Subcutaneous abdominal adipose tissue (tissue), 5 donors: ENCODE measurements at regions not wholly inside any gene's neighbourhood (a gene's known extent, or its start where the extent isn't known, plus 50 kb on each side); places are given as distances from the start of the nearest gene placed in this dataset.

Experiments used
- H3K27ac ChIP-seq: one replicate; pipeline ENCODE4 v1.7.0; 2013; ENCODE audit warnings: low read depth, mild to moderate bottlenecking, inconsistent platforms, low read length, moderate library complexity
- H3K27me3 ChIP-seq, 5 donors: one replicate each; pipeline ENCODE4 v1.7.0; 2013; ENCODE audit warnings: low read length in 5 of 5, inconsistent platforms in 1 of 5; ENCODE audit not compliant: control insufficient read depth in 5 of 5, insufficient read depth in 4 of 5
- H3K36me3 ChIP-seq, 5 donors: one replicate each; pipeline ENCODE4 v1.7.0; 2013; ENCODE audit warnings: low read length in 5 of 5; ENCODE audit not compliant: control insufficient read depth in 5 of 5, insufficient read depth in 5 of 5
- H3K4me1 ChIP-seq, 5 donors: one replicate each; pipeline ENCODE4 v1.7.0; 2013; ENCODE audit warnings: low read length in 5 of 5, mild to moderate bottlenecking in 3 of 5, moderate library complexity in 1 of 5; ENCODE audit not compliant: control insufficient read depth in 5 of 5, insufficient read depth in 5 of 5
- H3K4me3 ChIP-seq, 5 donors: one replicate each; pipeline ENCODE4 v1.7.0; 2013; ENCODE audit warnings: low read length in 5 of 5, low read depth in 1 of 5
- H3K9ac ChIP-seq, 5 donors: one replicate each; pipeline ENCODE4 v1.7.0; 2013; ENCODE audit warnings: low read length in 5 of 5, mild to moderate bottlenecking in 4 of 5, moderate library complexity in 3 of 5
- H3K9me3 ChIP-seq, 5 donors: one replicate each; pipeline ENCODE4 v1.7.0; 2013; ENCODE audit warnings: low read length in 5 of 5; ENCODE audit not compliant: control insufficient read depth in 5 of 5
- donor health status: healthy.
- donor health status: healthy.
- donor health status: healthy.
- donor health status: healthy.
- donor health status: healthy.

GRCh38 chr2:41399437-41400087, 648.3 kb upstream of the PKDCC start:
- Histone ChIP-seq H3K4me1 (no peaks in the 10 kb centered on the region), H3K9ac (no peak overlapping the region), H3K27ac (no peak overlapping the region), H3K27me3 (no peaks in the 10 kb centered on the region), H3K9me3 (no peaks in the 10 kb centered on the region), H3K4me3 (no peak overlapping the region), H3K36me3 (no peaks in the 10 kb centered on the region)

GRCh38 chr2:41400088-41400665, 647.6 kb upstream of the PKDCC start:
- Histone ChIP-seq H3K9ac (no peak overlapping the region), H3K4me3 (no peak overlapping the region), H3K9me3 (no peaks in the 10 kb centered on the region), H3K4me1 (no peaks in the 10 kb centered on the region), H3K27me3 (no peaks in the 10 kb centered on the region), H3K36me3 (no peaks in the 10 kb centered on the region), H3K27ac (no peak overlapping the region)

GRCh38 chr2:41405441-41405840, 642.4 kb upstream of the PKDCC start:
- no peaks in the 10 kb centered on the region for H3K4me1 ChIP-seq
- no peaks in the 10 kb centered on the region for H3K36me3 ChIP-seq
- no peaks in the 10 kb centered on the region for H3K27me3 ChIP-seq
- no peak overlapping the region for H3K27ac ChIP-seq
- H3K9ac ChIP-seq, result no peak overlapping the region
- no peaks in the 10 kb centered on the region for H3K9me3 ChIP-seq
- H3K4me3 ChIP-seq, result no peak overlapping the region

GRCh38 chr2:41409328-41409727, 638.5 kb upstream of the PKDCC start:
- H3K9ac ChIP-seq, result no peak overlapping the region
- H3K9me3 ChIP-seq, result no peaks in the 10 kb centered on the region
- H3K36me3 ChIP-seq, result no peaks in the 10 kb centered on the region
- no peaks in the 10 kb centered on the region for H3K27me3 ChIP-seq
- H3K4me1 ChIP-seq, result no peaks in the 10 kb centered on the region
- no peak overlapping the region for H3K4me3 ChIP-seq
- no peak overlapping the region for H3K27ac ChIP-seq

- Histone ChIP-seq H3K36me3 (no peaks in the 10 kb centered on the region), H3K9ac (no peak overlapping the region), H3K9me3 (no peaks in the 10 kb centered on the region), H3K27me3 (no peaks in the 10 kb centered on the region), H3K4me1 (no peaks in the 10 kb centered on the region), H3K27ac (no peak overlapping the region), H3K4me3 (no peak overlapping the region)
Observed at GRCh38 chr2:41410011-41410410, 637.8 kb upstream of the PKDCC start.

- no peak overlapping the region for H3K27ac ChIP-seq
- H3K4me1 ChIP-seq, result no peaks in the 10 kb centered on the region
- H3K27me3 ChIP-seq, result no peaks in the 10 kb centered on the region
- no peaks in the 10 kb centered on the region for H3K9me3 ChIP-seq
- H3K4me3 ChIP-seq, result no peak overlapping the region
- H3K9ac ChIP-seq, result no peak overlapping the region
- H3K36me3 ChIP-seq, result no peaks in the 10 kb centered on the region
Observed at GRCh38 chr2:41413813-41414485, 633.9 kb upstream of the PKDCC start.

- Histone ChIP-seq H3K9me3 (no peaks in the 10 kb centered on the region), H3K4me1 (no peaks in the 10 kb centered on the region), H3K27me3 (no peaks in the 10 kb centered on the region), H3K9ac (no peak overlapping the region), H3K27ac (no peak overlapping the region), H3K4me3 (no peak overlapping the region), H3K36me3 (no peaks in the 10 kb centered on the region)
Observed at GRCh38 chr2:41414486-41415230, 633.2 kb upstream of the PKDCC start.

GRCh38 chr2:41417511-41417910, 630.3 kb upstream of the PKDCC start:
- no peaks in the 10 kb centered on the region for H3K36me3 ChIP-seq
- no peak overlapping the region for H3K4me3 ChIP-seq
- H3K4me1 ChIP-seq, result no peaks in the 10 kb centered on the region
- no peak overlapping the region for H3K27ac ChIP-seq
- H3K9ac ChIP-seq, result no peak overlapping the region
- no peaks in the 10 kb centered on the region for H3K27me3 ChIP-seq
- H3K9me3 ChIP-seq, result no peaks in the 10 kb centered on the region

GRCh38 chr2:41420219-41420618, 627.6 kb upstream of the PKDCC start:
- Histone ChIP-seq H3K36me3 (no peaks in the 10 kb centered on the region), H3K4me1 (no peaks in the 10 kb centered on the region), H3K4me3 (no peak overlapping the region), H3K27ac (no peak overlapping the region), H3K9me3 (no peaks in the 10 kb centered on the region), H3K27me3 (no peaks in the 10 kb centered on the region), H3K9ac (no peak overlapping the region)

- Histone ChIP-seq H3K36me3 (no peaks in the 10 kb centered on the region), H3K4me3 (no peak overlapping the region), H3K27me3 (no peaks in the 10 kb centered on the region)
Observed at GRCh38 chr2:41420872-41421271, 626.9 kb upstream of the PKDCC start.

More at GRCh38 chr2:41420872-41421271, 626.9 kb upstream of the PKDCC start:
- Histone ChIP-seq H3K9me3 (no peaks in the 10 kb centered on the region), H3K4me1 (no peaks in the 10 kb centered on the region), H3K27ac (no peak overlapping the region), H3K9ac (no peak overlapping the region)
